HG03159 (cell line): ENCODE measurements at regions not wholly inside any gene's neighbourhood (a gene's known extent, or its start where the extent isn't known, plus 50 kb on each side); places are given as distances from the start of the nearest gene placed in this dataset.
"Not testable (repeated sequence)": the region's sequence is repeated elsewhere in the genome, so short reads cannot be mapped to it uniquely, and the experiment has no call there.

ENCODE experiments used
- ATAC-seq: cut with Tn5 transposase; IDR thresholded peaks from one replicate; pipeline ENCODE4 v1.9.1; 2021; ENCODE audit warnings: mild to moderate bottlenecking, moderate library complexity; ENCODE audit not compliant: unreplicated experiment

GRCh38 chr4:186775902-186776301, 52.2 kb upstream of the FAT1 start:
- ATAC-seq: no peak

- no peak for ATAC-seq
Measured at GRCh38 chr4:186778134-186778533, 54.5 kb upstream of the FAT1 start.

GRCh38 chr4:186780291-186781031, 56.8 kb upstream of the FAT1 start:
- ATAC-seq: no peak

- no peak for ATAC-seq
Measured at GRCh38 chr4:186781032-186781917, 57.6 kb upstream of the FAT1 start.

DNA sequence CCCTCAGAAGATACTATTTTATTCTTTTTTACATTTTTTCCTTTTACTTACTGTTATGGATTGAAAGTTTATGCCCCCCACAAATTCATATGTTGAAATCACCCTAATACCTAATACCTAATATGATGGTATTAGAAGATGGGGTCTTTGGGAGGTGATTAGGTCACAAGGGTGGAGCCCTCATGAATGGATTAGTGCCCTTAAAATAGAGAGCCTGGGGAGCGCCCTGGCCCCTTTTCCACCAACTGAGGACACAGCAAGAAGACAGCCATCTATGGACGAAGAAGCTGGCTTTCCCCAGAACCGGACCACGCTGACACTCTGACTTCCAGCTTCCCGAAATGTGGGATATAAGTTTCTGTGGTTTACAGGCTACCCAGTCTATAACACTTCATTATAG, 58.6 kb upstream of the FAT1 start:
- no peak for ATAC-seq

- ATAC-seq: no peak
Measured at GRCh38 chr4:186787536-186787935, 63.9 kb upstream of the FAT1 start.

- ATAC-seq: no peak
Measured at GRCh38 chr4:186789651-186790050, 66.0 kb upstream of the FAT1 start.

DNA sequence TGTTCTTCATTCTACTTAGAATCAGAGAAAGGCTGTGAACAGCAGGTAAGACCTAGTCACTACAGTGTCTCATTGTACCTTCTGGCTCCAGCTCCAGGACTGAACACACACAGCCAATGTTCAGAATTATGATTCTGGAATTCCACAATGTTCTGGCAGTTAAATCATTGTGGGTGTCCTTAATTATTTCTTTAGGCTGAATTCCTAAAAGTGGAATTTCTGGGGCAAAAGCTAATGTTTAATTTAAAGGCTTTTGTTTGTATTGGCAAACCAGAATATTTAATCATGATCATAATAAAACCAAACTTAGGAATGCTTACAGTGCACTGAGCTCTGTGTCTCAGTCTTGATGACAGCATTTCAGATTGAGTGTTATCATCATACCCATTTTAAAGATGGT, 67.0 kb upstream of the FAT1 start:
- no peak for ATAC-seq

DNA sequence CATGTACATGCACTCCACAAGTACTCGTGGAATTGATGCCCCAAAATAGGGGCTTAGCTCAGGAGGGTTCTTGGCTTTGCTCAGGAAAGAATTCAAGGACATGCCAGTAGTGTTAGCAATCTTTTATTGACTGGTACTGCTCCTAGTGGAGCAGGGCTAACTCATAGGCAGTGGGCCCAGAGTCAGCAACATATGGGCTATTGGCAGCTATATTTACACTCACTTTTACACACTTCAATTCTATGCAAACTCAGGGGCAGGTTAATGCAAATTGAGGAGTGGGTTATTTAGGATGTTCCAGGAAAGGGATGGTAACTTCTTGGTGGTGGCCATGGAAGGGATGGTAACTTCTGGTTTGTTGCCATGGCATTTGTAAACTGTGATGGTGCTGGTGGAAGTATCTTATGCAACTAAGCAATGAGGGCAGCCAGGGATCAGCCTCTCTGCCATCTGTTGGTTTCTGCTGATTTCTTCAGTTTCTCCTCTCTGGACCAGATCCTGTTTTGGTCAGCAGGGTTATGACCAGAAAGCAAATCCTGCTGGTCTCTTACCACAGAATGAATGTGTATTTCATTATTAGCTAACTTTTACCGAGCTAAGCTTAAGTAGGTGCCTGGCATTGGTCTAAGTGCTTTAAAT, 69.2 kb upstream of the FAT1 start:
- ATAC-seq: no peak

DNA sequence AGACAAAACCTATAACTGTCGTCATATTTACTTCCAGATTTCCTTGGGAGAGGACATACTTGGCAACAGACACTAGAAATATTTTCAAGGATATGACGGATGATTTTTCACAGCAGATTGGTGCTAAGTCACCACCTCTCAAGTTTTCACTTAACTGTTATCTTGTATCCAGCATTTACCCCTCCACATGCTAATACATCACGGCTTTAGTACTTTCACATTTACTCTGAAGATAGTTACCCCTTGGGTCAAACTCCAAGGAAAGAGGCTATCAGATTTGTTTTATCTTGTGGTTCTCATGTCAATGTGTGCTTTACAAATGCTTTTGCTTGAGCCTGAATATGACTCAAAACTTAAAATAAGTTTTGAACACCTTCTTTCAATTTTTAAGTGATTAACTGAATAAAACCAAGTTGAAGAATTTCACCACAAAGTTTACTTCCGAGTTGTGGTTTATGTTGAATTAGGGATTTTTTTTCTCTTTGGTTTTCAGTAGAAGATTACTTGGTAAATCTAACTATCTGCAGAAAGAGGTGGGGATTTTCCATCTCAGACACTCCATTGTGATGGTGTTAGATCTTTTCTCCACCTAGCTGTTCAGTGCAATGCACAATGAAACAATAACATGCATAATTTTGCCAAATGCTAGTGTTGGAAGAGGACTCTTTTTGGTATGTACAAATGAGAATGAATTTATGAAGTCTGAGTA, 75.4 kb upstream of the FAT1 start:
- ATAC-seq: no peak

- ATAC-seq: no peak
Measured at GRCh38 chr4:186805020-186805820, 81.6 kb upstream of the FAT1 start.

DNA sequence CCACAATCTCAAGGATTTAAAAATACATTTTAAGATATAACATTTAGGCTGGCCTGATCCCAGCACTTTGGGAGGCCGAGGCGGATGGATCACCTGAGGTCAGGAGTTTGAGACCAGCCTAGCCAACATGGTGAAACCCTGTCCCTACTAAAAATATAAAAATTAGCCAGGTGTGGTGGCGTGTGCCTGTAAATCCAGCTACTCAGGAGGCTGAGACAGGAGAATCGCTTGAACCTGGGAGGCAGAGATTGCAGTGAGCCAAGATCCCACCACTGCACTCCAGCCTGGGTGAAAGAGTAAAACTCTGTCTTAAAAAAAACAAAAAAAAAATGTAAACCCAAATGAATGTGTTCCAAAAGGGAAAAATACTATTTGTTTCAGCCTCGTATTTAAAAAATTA, 82.3 kb upstream of the FAT1 start:
- ATAC-seq: not testable (repeated sequence)

DNA sequence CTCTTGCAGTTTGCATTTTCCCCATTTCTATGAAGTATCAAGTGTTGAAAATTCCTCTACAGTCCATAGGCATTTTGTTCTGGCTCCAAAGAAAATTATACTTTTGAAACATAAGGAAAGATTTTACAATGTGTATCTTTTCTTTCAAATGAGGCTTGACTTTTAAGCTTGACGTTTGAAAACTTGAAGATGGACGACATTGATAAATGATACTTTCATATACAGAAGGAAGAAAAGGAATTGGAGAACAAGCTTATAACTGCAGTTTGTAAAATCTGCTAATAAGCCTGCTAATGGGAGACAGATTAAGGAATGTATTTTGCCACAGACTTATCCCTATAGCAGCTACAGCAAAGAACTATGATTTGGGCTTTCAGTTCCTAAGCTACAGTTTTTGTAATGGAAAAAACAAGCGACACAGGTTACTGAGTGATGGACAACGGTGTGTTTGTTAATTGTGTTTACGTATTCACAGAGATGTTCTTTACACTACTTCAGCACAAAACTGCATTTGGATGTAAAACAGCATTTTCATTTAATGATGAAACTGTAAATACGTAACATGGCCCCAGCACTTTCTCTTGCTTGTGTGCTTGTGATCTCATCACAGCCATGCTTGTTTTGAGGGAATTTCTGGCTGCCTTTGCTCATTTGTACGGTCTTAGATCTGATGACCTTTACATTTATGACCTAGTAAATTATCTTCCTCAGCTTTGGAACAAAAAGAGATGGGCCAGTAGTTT, 83.2 kb upstream of the FAT1 start:
- no peak for ATAC-seq

DNA sequence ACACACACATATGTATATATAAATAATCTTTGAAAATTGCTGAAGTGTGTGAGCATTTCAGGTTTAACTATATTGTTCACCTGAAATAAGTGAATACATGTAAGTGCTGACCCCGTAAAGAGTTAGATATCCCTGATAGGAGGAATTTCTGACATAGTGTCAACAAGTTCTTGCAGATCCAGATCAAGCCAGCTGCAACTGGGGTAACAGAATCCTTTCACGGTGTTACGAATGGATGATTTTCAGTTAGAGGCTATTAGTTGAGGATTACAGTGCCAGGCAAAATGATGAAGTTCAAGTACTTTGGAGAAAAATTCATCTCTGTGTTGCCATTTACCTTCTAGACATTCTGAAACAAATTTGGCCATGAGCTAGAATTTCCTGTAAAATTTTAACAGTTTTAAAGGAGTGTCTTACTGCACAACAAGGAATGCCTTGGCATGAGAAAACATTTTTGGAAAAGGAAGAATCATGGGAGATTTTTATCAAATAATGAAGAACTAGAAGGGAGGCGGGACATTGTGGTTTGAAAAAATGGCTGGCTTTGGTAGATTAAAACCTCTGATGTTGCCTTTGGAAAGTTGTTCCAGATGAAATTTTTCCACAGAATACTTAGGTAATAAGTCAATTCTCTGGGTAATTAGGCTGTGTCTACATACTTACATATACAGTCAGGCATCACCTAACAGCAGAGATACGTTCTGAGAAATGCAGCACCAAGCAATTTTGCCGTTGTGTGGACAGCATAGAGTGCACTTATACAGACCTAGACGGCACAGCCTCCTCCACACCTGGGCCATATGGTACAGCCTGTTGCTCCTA, 84.4 kb upstream of the FAT1 start:
- ATAC-seq: no peak

GRCh38 chr4:186808630-186809018, 85.0 kb upstream of the FAT1 start:
- ATAC-seq: no peak

DNA sequence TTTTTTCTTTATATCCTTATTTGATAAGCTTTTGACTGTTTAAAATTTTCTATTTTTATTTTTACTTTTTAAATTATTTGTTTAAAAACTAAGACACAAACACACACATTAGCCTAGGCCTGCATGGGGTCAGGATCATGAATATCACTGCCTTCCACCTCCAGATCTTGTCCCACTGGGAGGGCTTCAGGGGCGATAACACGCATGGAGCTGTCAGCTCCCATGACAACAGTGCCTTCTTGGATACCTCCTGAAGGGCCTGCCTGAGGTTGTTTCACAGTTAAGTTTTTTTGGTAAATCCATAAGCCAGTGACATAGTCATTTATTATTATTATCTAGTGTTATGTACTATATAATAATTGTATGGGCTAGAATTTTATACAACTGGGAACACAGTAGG, 85.4 kb upstream of the FAT1 start:
- no peak for ATAC-seq

DNA sequence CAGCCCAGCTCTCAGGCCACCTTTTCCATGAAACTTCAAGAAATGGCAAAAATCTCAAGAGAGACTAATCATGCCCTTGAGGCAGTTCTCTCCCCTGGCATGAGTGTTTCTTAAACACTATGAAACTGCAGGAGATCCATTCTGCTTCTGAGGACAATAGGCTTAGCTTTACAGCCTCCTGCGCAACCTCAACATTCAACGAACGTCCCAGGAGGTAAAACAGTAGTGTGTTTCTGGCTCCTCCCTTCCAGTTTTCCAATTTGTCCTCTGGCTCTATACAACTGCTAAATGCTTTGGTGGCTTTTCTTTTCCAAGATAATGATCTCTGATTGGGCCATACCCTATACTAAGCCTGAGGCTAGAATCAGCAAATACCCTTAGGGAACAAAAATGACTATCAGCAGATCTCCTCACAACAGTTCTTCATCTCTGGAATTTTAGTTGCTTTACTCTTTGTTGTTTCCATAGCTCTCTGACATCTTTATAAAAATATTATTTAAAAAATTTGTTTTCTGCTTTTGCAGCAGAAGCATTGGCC, 87.0 kb upstream of the FAT1 start:
- no peak for ATAC-seq

GRCh38 chr4:186812592-186812991, 88.9 kb upstream of the FAT1 start:
- ATAC-seq: no peak
